Stimulated activated CD4-positive, alpha-beta T cell treated with anti-CD3 and anti-CD28 coated beads, Interleukin-4, amount 100 ng/mL, for 24 hours (primary cell): ENCODE measurements at regions not wholly inside any gene's neighbourhood (a gene's known extent, or its start where the extent isn't known, plus 50 kb on each side); places are given as distances from the start of the nearest gene placed in this dataset.
"Not testable (repeated sequence)": the region's sequence is repeated elsewhere in the genome, so short reads cannot be mapped to it uniquely, and the experiment has no call there.

Experiments
- DNase-seq: peaks from one replicate; pipeline ENCODE4 v3.0.0-alpha.2; 2020

DNA sequence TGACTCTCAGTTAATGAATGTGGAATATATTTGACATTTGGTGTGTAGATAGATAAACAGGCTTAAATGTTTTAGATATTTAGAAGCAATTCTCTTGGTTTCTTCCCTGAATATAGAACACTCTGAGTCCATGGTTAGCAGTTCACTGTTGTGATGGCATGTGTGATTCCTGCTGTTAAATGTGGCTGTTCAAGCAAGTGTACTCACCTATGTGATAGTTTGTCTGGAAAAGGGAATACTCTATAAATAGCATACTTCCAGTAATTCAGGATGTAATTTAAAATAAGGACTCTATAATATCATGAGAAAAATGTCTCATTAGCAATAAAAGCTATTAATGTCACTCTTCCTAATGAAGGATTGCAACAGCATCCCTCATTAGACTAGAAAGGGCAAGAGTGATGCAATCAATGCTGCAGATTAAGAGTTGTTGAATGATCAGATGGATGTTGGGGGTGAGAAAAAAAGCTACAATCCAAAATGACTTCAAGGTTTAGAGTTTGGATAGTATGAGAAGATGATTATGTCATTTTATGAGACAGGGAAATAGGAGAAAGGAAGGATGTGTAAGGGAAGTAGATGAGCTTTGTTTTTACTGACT lies 201.8 kb upstream of the WDFY3 start:
- no peak for DNase-seq

DNA sequence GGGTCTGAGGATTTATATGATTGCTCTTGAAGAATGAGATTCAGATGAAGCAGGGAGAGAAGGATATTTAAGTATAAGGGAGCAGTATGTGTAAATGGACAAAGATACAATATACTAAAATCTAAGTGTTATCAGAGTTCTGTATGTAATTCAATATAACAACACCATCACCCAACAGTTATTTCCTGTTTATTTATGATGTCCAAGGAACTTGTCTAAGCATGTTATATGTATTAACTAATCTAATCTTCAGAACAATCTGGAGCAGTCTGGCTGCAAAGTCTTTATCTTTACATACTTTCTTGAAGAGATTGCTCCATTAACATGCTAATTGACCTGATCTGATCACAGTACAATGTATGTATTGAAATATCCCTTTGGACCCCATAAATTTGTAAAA lies 203.8 kb upstream of the WDFY3 start:
- no peak for DNase-seq

DNA sequence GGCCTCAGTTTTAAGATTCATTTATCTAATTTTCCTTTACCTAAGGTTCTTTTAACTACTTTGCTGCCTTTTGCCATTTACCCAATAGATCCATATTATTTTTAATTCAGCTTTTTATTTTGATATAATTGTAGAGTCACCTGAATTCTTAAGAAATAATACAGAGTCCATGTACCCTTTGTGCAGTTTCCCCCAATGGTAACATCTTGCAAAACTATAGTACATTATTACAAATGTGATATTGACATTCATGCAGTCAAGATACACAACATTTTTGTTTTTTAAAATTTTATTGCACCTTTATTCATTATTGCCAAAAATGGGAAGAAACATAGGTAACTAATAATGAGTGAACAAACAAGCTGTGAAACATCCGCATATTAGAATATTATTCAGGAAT lies 208.7 kb upstream of the WDFY3 start:
- DNase-seq = no peak

- no peak for DNase-seq
Observed at GRCh38 chr4:85177092-85177491, 210.6 kb upstream of the WDFY3 start.

GRCh38 chr4:85177679-85178078 lies 211.2 kb upstream of the WDFY3 start:
- no peak for DNase-seq

DNA sequence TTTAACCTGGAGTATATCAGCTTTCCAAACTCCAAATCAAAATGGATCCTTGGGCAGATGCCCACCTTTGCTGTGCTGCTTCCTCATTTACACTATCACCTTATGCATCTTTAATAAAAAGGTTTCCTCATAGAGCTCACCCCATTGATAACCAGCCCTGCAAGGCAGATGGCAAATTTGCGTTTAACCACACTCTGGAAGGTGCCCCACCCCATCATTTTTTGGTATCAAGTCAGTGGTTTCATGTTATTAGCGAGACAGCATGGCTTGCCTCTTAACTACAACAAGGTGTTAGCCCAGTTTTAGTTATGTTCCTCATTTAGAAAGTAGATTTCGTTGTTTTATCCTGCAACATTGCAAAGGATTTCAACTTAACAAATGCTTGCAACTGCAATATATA lies 214.0 kb upstream of the WDFY3 start:
- no peak for DNase-seq

DNA sequence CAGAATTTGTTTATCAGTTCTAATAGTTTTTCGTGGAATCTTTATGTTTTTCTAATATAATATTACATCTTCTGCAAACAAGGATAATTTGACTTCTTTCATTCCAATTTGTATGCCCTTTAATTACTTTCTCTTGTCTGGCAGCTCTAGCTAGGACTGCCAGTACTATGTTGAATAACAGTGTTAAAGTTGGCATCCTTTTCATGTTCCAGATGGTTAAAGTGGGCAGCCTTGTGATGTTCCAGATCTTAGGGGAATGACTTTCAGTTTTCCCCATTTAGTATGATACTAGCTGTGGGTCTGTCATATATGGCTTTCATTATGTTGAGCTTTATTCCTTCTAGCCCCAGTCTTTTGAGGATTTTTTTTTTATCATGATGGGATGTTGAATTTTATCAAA lies 220.6 kb upstream of the WDFY3 start:
- no peak for DNase-seq

GRCh38 chr4:85196015-85196414 lies 229.5 kb upstream of the WDFY3 start:
- DNase-seq = not testable (repeated sequence)

GRCh38 chr4:85200106-85200505 lies 233.6 kb upstream of the WDFY3 start:
- no peak for DNase-seq

GRCh38 chr4:85209161-85209560 lies 242.7 kb upstream of the WDFY3 start:
- DNase-seq = no peak

- DNase-seq = no peak
Observed at GRCh38 chr4:85210353-85210752, 243.9 kb upstream of the WDFY3 start.

DNA sequence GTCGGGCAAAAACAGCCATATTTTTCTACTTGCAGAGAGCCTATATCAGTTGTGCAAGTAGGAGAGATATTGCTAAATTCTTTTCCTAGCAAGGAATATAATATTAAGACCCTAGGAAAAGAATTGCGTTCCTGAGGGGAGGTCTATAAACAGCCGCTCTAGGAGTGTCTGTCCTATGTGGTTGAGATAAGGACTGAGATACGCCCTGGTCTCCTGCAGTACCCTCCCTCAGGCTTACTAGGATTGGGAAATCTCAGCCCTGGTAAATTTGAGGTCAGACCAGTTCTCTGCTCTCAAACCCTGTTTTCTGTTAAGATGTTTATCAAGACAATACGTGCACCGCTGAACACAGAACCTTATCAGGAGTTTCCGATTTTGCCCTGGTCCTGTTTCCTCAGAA lies 250.1 kb upstream of the WDFY3 start:
- not testable (repeated sequence) for DNase-seq

DNA sequence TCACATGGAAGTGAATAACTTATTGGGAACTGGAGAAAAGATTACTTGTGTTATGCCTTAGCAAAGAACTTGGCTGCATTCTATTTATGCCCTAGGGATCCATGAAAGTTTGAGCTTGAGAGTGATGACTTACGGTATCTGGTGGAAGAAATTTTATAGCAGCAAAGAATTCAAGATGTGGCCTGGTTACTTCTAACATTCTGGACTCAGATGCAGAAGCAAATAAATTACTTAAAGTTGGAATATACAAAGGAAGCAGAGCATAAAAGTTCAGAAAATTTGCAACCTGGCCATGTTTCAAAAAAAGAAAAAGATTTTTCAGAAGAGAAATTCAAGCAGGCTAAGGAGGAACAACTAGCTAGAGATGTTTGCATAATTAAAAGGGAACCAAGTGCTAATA lies 252.3 kb upstream of the WDFY3 start:
- DNase-seq = no peak

DNA sequence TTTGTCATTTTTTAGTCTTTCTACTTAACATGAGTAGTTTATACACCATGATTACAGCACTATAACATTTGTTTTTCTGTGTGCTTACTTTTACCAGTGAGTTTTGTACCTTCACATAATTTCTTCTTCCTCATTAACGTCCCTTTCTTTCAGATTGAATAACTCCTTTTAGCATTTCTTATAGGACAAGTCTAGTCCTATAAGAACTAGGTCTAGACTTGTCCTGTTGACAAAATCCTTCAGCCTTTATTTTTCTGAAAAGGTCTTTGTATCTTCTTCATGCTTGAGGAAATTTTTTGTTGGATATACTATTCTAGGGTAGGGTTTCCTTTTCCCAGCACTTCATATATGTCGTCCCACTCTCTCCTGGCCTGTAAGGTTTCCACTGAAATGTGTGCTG lies 253.3 kb upstream of the ARHGAP24 start:
- DNase-seq = no peak

DNA sequence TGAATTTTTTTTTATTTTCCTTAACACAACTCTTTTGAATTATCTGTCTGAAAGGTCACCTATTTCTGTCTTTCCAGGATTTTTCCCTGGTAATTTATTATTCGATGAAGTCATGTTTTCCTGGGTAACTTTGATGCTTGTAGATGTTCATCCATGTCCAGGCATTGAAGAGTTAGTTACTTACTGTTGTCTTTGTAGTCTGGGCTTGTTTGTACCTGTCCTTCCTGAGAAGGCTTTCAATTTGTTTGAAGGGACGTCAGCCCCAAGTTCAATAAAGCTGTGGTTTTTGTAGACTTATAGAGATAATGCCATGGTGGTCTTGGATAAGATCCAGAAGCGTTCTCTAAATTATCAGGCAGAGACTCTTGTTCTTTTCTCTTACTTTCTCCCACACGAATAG lies 252.4 kb upstream of the ARHGAP24 start:
- no peak for DNase-seq

- no peak for DNase-seq
Observed at GRCh38 chr4:85228264-85228663, 246.7 kb upstream of the ARHGAP24 start.

DNA sequence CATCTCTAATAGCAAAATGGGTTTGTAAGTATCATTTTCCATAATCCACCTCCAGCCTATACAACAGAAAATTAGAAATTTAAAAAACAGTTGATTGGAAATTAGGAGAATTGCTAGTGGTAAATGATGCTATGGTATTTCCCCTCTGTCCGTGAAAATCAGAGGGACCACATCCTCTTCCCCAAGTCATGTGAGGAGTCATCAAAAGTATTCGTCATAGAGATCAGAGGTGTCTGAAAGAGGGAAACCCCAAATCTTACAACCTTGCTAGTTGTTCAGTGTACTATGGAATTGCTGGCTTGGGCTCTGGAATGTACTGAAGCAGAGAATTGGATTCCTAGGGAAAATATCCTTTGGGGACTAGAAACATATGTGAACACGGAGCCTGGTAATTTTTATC lies 241.4 kb upstream of the ARHGAP24 start:
- no peak for DNase-seq

DNA sequence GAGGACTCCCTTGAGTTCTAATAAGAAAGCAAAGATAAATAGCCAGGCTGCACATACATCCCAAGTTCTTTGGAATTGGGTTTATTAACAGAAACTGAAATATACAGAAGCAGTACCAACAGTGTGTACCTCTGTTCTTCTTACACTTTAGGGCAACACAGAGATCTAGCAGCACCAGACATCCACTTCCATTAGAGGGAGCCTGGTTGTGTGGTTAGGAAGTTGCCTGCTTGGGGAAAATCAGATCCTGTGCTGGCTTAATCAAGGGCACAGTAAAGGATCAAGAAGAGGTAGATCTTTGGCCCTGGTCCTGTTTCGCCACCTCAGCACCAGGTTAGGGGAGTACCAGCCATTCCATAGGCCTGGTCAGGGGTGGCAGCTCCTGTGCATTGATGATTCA lies 231.1 kb upstream of the ARHGAP24 start:
- DNase-seq = no peak

DNA sequence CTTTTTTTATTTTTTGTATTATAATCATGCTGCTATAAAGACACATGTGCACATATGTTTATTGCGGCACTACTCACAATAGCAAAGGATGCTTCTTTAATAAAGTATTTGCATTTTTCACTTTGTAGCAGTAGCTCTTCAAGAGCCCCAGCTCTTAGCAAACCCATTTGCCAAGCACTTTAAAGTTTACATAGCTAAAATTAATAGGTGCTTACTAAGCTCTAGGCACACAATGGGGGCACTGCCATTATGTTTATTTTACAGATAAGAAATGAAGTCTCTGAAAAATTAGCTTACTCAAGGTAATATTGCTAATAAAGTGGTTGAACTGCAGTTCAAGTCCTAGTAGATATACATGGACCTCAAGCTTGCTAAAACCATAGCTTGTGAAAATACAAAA lies 230.3 kb upstream of the ARHGAP24 start:
- DNase-seq = no peak

DNA sequence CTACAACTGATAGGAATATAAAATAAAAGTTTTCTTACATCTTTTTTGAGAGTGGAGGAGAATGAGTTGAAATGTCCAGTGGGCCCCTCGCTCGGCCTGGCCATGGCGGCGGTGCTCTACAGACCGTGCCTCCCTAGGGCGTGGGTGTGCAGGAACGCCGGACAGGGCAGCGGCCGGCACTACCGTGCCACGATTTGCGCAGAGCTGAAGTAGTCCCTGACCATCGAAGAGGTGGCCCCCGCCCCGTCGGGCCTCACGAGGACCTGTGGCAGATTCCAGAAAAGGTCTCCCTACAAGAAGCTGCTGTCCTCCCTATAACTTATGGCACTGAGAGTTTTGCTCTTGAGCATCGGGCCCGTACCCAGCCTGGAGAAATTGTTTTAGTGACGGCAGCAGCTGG lies 228.9 kb upstream of the ARHGAP24 start:
- DNase-seq = no peak

DNA sequence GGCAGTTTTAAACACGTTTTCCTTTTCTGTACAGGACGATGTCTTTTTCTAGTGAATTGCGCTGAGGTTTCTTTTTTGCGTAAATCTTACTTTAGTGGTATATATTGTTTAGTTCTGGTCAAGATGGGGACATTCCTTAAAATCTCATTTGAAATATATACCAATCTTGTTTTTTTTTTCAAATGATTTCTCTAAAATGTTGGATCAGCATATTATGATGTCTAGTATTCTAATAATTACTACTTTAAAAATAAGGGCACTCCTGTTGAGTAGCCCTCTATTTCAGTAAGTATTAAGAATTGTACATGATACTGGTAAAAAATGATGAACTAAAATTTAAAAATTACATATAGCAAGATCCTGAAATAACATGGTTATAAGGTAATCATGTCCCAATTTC lies 224.1 kb upstream of the ARHGAP24 start:
- no peak for DNase-seq

GRCh38 chr4:85257817-85258370 lies 217.1 kb upstream of the ARHGAP24 start:
- DNase-seq = no peak

- DNase-seq = no peak
Observed at GRCh38 chr4:85260064-85260463, 214.9 kb upstream of the ARHGAP24 start.

DNA sequence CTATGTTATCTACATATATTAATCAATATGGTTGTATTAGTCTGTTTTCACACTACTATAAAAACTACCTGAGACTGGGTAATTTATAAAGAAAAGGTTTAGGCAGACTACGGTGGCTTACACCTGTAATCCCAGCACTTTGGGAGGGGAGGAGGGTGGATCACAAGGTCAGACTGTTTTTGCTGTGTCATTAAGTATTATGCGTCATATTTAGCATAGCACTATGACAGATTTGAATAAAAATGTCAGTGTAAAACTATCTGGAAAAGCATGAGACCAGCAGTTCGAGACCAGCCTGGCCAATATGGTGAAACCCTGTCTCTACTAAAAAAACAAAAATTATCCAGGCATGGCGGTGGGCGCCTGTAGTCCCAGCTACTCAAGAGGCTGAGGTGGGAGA lies 209.7 kb upstream of the ARHGAP24 start:
- DNase-seq = no peak

- DNase-seq = no peak
Observed at GRCh38 chr4:85268188-85268587, 206.8 kb upstream of the ARHGAP24 start.

- DNase-seq = no peak
Observed at GRCh38 chr4:85268961-85269360, 206.0 kb upstream of the ARHGAP24 start.
